H9 (cell line): ENCODE measurements at regions not wholly inside any gene's neighbourhood (a gene's known extent, or its start where the extent isn't known, plus 50 kb on each side); places are given as distances from the start of the nearest gene placed in this dataset.

Experiments
- DNase-seq: peaks from one replicate; pipeline ENCODE4 v3.0.0-alpha.2; 2017
- H2AFZ ChIP-seq: one replicate; pipeline ENCODE4 v1.6.1; 2013; ENCODE audit warnings: mild to moderate bottlenecking, low read length, control low read depth, moderate library complexity
- H2AK5ac ChIP-seq: 2 replicates; pipeline ENCODE4 v1.6.1; 2013; ENCODE audit warnings: low read length, control low read depth, mixed read lengths; ENCODE audit not compliant: insufficient read length
- H2BK120ac ChIP-seq: one replicate; pipeline ENCODE4 v1.6.1; 2013; ENCODE audit warnings: low read depth, mild to moderate bottlenecking, low read length, control low read depth, inconsistent platforms; ENCODE audit not compliant: poor library complexity, severe bottlenecking
- H2BK12ac ChIP-seq: 2 replicates; pipeline ENCODE4 v1.6.1; 2013; ENCODE audit warnings: low read length, control low read depth, mixed read lengths, low read depth; ENCODE audit not compliant: insufficient read length
- H2BK15ac ChIP-seq: 2 replicates; pipeline ENCODE4 v1.6.1; 2013; ENCODE audit warnings: low read depth, low read length, control low read depth
- H2BK20ac ChIP-seq: one replicate; pipeline ENCODE4 v1.6.1; 2013; ENCODE audit warnings: low read depth, mild to moderate bottlenecking, low read length, control low read depth, inconsistent platforms; ENCODE audit not compliant: poor library complexity, severe bottlenecking
- H2BK5ac ChIP-seq: 2 replicates; pipeline ENCODE4 v1.6.1; 2013; ENCODE audit warnings: low read length, control low read depth, mixed read lengths; ENCODE audit not compliant: insufficient read length
- H3K14ac ChIP-seq: 2 replicates; pipeline ENCODE4 v1.6.1; 2013; ENCODE audit warnings: low read length, control low read depth; ENCODE audit not compliant: insufficient read depth
- H3K18ac ChIP-seq: 2 replicates; pipeline ENCODE4 v1.6.1; 2013; ENCODE audit warnings: low read depth, mild to moderate bottlenecking, mixed read lengths, low read length, control low read depth; ENCODE audit not compliant: insufficient read length
- H3K23ac ChIP-seq: 2 replicates; pipeline ENCODE4 v1.6.1; 2013; ENCODE audit warnings: low read length, control low read depth, mixed read lengths, low read depth; ENCODE audit not compliant: insufficient read length
- H3K23me2 ChIP-seq: 2 replicates; pipeline ENCODE4 v1.6.1; 2013; ENCODE audit warnings: low read depth, mild to moderate bottlenecking, mixed read lengths, low read length, control low read depth; ENCODE audit not compliant: insufficient read length, poor library complexity, severe bottlenecking
- H3K27ac ChIP-seq: 2 replicates; pipeline ENCODE4 v1.5.1; 2013; ENCODE audit warnings: low read length, control low read depth, mixed read lengths, low read depth; ENCODE audit not compliant: insufficient read length
- H3K27me3 ChIP-seq: 2 replicates; pipeline ENCODE4 v1.6.1; 2013; ENCODE audit warnings: low read length, control low read depth, inconsistent platforms; ENCODE audit not compliant: insufficient read depth
- H3K4ac ChIP-seq: 2 replicates; pipeline ENCODE4 v1.6.1; 2013; ENCODE audit warnings: low read depth, mild to moderate bottlenecking, control low read depth, inconsistent platforms, low read length, moderate library complexity
- H3K4me1 ChIP-seq: 2 replicates; pipeline ENCODE4 v1.6.1; 2013; ENCODE audit warnings: low read length, control low read depth, inconsistent platforms; ENCODE audit not compliant: insufficient read depth
- H3K4me2 ChIP-seq: 2 replicates; pipeline ENCODE4 v1.6.1; 2013; ENCODE audit warnings: low read length, control low read depth, mixed read lengths; ENCODE audit not compliant: insufficient read length, insufficient read depth
- H3K56ac ChIP-seq: 2 replicates; pipeline ENCODE4 v1.6.1; 2013; ENCODE audit warnings: low read depth, mild to moderate bottlenecking, mixed read lengths, low read length, control low read depth; ENCODE audit not compliant: insufficient read length
- H3K79me1 ChIP-seq: 2 replicates; pipeline ENCODE4 v1.6.1; 2013; ENCODE audit warnings: low read depth, mild to moderate bottlenecking, moderate library complexity, low read length, control low read depth, inconsistent platforms; ENCODE audit not compliant: insufficient read depth, poor library complexity, severe bottlenecking
- H3K79me2 ChIP-seq: 2 replicates; pipeline ENCODE4 v1.6.1; 2013; ENCODE audit warnings: low read length, control low read depth, inconsistent platforms; ENCODE audit not compliant: insufficient read depth
- H3K9ac ChIP-seq: 2 replicates; pipeline ENCODE4 v1.6.1; 2013; ENCODE audit warnings: low read length, control low read depth, mixed read lengths; ENCODE audit not compliant: insufficient read length; ENCODE audit errors: extremely low read depth
- H3K9me3 ChIP-seq: one replicate; pipeline ENCODE4 v1.6.1; 2013; ENCODE audit warnings: low read depth, low read length, inconsistent platforms; ENCODE audit not compliant: control insufficient read depth
- H3T11ph ChIP-seq: one replicate; pipeline ENCODE4 v1.6.1; 2013; ENCODE audit warnings: mild to moderate bottlenecking, low read length, control low read depth, inconsistent platforms
- H4K20me1 ChIP-seq: one replicate; pipeline ENCODE4 v1.6.1; 2013; ENCODE audit not compliant: control insufficient read depth, insufficient read length, insufficient read depth
- H4K5ac ChIP-seq: 2 replicates; pipeline ENCODE4 v1.6.1; 2013; ENCODE audit warnings: low read depth, mild to moderate bottlenecking, mixed read lengths, low read length, control low read depth; ENCODE audit not compliant: insufficient read length
- H4K8ac ChIP-seq: replicated peaks from 2 replicates; pipeline ENCODE4 v1.6.1; 2013; ENCODE audit warnings: low read length, control low read depth, mixed read lengths, low read depth; ENCODE audit not compliant: insufficient read length
- H4K91ac ChIP-seq: 2 replicates; pipeline ENCODE4 v1.6.1; 2013; ENCODE audit warnings: low read depth, mild to moderate bottlenecking, moderate library complexity, mixed read lengths, low read length, control low read depth; ENCODE audit not compliant: insufficient read length
- H3K27ac Mint-ChIP-seq, 3 experiments: 2 replicates in 2 of 3; 3 replicates in 1 of 3; pipeline ENCODE4 v1.8.0; 2020 to 2021; ENCODE audit warnings: mixed read lengths in 3 of 3, mild to moderate bottlenecking in 1 of 3, moderate library complexity in 1 of 3
- H3K27me3 Mint-ChIP-seq: 2 replicates; pipeline ENCODE4 v1.8.0; 2021; ENCODE audit warnings: low read depth, mild to moderate bottlenecking, moderate library complexity, mixed read lengths
- H3K36me3 Mint-ChIP-seq, 3 experiments: 2 replicates in 2 of 3; 3 replicates in 1 of 3; pipeline ENCODE4 v1.8.0; 2020 to 2021; ENCODE audit warnings: low read depth in 3 of 3, mixed read lengths in 3 of 3; ENCODE audit not compliant: insufficient read depth in 1 of 3
- H3K4me1 Mint-ChIP-seq, 2 experiments: 2 replicates each; pipeline ENCODE4 v1.8.0; 2020; ENCODE audit warnings: mixed read lengths in 2 of 2
- H3K4me3 Mint-ChIP-seq, 2 experiments: 2 replicates in 1 of 2; 3 replicates in 1 of 2; pipeline ENCODE4 v1.8.0; 2020 to 2021; ENCODE audit warnings: mild to moderate bottlenecking in 2 of 2, mixed read lengths in 2 of 2, moderate library complexity in 1 of 2
- H3K9me3 Mint-ChIP-seq, 2 experiments: 2 replicates in 1 of 2; 3 replicates in 1 of 2; pipeline ENCODE4 v1.8.0; 2020; ENCODE audit warnings: mild to moderate bottlenecking in 2 of 2, mixed read lengths in 2 of 2, moderate library complexity in 1 of 2
- CTCF ChIP-seq: fragments of 200-600 bp; sonication (generic); conservative IDR thresholded peaks from 3 replicates; pipeline ENCODE4 v1.8.0; 2021; ENCODE audit warnings: antibody characterized with exemption, mild to moderate bottlenecking
- WGBS: extraction: QIAGEN DNeasy Blood & Tissue Kit; methylation state at CpG from one replicate; pipeline ENCODE4 v1.1.7; 2013; ENCODE audit warnings: missing lambda C conversion rate, low lambda C conversion rate, mixed read lengths; ENCODE audit not compliant: insufficient read length; ENCODE audit errors: extremely low coverage; 5-methylcytosine and 5-hydroxymethylcytosine counted together

- Histone ChIP-seq H2BK20ac (no peak overlapping the region), H3K4me2 (no peak overlapping the region), H3K23ac (no peak overlapping the region), H2BK5ac (no peak overlapping the region), H2BK15ac (no peak overlapping the region), H3K27ac (no peak overlapping the region), H3K79me1 (no peaks in the 10 kb centered on the region), H4K91ac (no peak overlapping the region), H3K4me1 (no peaks in the 10 kb centered on the region), H2AFZ (no peak overlapping the region), H3K79me2 (no peaks in the 10 kb centered on the region), H3K18ac (no peak overlapping the region), H4K8ac (no peak overlapping the region), H3K9me3 (no peaks in the 10 kb centered on the region), H3K9ac (no peak overlapping the region), H3K23me2 (no peaks in the 10 kb centered on the region), H3K56ac (no peak overlapping the region), H4K5ac (no peak overlapping the region), H4K20me1 (no peaks in the 10 kb centered on the region), H2BK12ac (no peak overlapping the region), H3K4ac (no peak overlapping the region), H2AK5ac (no peak overlapping the region), H3T11ph (no peak overlapping the region), H3K14ac (no peak overlapping the region), H3K27me3 (no peaks in the 10 kb centered on the region), H2BK120ac (no peak overlapping the region)
- no peak overlapping the region for H3K27ac Mint-ChIP-seq
- WGBS: no CpG with 5 or more reads among the region's 3 CpGs
- TF ChIP-seq CTCF: no peak
- H3K36me3 Mint-ChIP-seq: no peaks in the 10 kb centered on the region
- DNase-seq: no peak
- H3K4me3 Mint-ChIP-seq: no peak overlapping the region
- no peaks in the 10 kb centered on the region for H3K27me3 Mint-ChIP-seq
- H3K9me3 Mint-ChIP-seq: no peaks in the 10 kb centered on the region
- no peaks in the 10 kb centered on the region for H3K4me1 Mint-ChIP-seq
Measured at GRCh38 chr3:180189310-180189648, 152.5 kb upstream of the PEX5L start.
